ENCODE measurements at regions not wholly inside any gene's neighbourhood (a gene's known extent, or its start where the extent isn't known, plus 50 kb on each side); places are given as distances from the start of the nearest gene placed in this dataset.

DNA sequence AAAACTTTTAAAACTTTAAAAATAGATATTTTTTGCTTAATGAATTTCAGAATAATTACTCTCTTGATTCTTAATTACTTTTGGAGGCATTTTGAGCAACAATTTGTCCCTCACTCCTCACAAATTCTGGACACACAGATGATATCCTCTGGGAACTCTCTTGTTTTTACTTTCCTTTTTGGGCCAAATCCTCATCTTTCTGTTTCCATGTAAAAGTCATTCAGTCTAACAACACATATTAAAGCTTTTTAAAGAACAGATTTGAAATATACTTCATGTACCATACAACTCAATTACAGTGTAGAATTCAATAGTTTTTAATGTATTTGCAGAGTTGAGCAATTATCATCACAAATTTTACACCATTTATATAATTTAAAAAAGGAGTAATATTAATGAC, 983.1 kb downstream of the STIM2 start (continued):
- TF ChIP-seq, protein P1, sequence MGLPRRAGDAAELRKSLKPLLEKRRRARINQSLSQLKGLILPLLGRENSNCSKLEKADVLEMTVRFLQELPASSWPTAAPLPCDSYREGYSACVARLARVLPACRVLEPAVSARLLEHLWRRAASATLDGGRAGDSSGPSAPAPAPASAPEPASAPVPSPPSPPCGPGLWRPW (IDR thresholded peaks at IDR 0.05) = no peak
- TF ChIP-seq MAZ (IDR thresholded peaks at IDR 0.05; ENCODE audit: borderline replicate concordance, low read depth, low read length) = no peak

DNA sequence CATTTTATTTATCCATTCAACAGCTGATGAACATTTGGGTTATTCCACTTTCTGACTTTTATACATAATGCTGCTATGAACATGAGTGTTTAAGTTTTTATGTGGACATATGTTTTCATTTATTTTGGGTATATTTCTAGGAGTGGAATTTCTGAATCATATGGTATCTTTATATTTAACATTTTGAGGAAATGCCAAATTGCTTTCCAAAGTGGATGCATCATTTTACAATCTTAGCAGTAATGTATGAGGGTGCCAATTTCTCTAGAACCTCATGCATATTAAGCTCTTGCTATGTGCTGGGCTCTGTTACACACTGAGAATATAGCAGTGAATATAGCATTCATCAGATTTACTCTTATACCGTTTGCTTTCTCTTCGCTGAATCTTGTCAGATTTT, 983.7 kb downstream of the STIM2 start:
- TF ChIP-seq HOXB13 (CRISPR knock-in tag; IDR thresholded peaks at IDR 0.05; ENCODE audit: low read depth) = no peak
- TF ChIP-seq TP53 (CRISPR knock-in tag; IDR thresholded peaks at IDR 0.05) = no peak
- TF ChIP-seq, protein P2, sequence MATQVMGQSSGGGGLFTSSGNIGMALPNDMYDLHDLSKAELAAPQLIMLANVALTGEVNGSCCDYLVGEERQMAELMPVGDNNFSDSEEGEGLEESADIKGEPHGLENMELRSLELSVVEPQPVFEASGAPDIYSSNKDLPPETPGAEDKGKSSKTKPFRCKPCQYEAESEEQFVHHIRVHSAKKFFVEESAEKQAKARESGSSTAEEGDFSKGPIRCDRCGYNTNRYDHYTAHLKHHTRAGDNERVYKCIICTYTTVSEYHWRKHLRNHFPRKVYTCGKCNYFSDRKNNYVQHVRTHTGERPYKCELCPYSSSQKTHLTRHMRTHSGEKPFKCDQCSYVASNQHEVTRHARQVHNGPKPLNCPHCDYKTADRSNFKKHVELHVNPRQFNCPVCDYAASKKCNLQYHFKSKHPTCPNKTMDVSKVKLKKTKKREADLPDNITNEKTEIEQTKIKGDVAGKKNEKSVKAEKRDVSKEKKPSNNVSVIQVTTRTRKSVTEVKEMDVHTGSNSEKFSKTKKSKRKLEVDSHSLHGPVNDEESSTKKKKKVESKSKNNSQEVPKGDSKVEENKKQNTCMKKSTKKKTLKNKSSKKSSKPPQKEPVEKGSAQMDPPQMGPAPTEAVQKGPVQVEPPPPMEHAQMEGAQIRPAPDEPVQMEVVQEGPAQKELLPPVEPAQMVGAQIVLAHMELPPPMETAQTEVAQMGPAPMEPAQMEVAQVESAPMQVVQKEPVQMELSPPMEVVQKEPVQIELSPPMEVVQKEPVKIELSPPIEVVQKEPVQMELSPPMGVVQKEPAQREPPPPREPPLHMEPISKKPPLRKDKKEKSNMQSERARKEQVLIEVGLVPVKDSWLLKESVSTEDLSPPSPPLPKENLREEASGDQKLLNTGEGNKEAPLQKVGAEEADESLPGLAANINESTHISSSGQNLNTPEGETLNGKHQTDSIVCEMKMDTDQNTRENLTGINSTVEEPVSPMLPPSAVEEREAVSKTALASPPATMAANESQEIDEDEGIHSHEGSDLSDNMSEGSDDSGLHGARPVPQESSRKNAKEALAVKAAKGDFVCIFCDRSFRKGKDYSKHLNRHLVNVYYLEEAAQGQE (IDR thresholded peaks at IDR 0.05) = no peak
- TF ChIP-seq, protein P3, sequence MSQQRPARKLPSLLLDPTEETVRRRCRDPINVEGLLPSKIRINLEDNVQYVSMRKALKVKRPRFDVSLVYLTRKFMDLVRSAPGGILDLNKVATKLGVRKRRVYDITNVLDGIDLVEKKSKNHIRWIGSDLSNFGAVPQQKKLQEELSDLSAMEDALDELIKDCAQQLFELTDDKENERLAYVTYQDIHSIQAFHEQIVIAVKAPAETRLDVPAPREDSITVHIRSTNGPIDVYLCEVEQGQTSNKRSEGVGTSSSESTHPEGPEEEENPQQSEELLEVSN (IDR thresholded peaks at IDR 0.05; ENCODE audit: borderline replicate concordance, low read depth) = no peak
- no peak for TF ChIP-seq EHMT2 (IDR thresholded peaks at IDR 0.05; ENCODE audit: low read depth)
- no peak for TF ChIP-seq KDM5A (IDR thresholded peaks at IDR 0.05)
- TF ChIP-seq SMC3 (IDR thresholded peaks at IDR 0.05) = no peak
- no peak for TF ChIP-seq ESRRA (IDR thresholded peaks at IDR 0.05; ENCODE audit: borderline replicate concordance, low read length)
- no peak for TF ChIP-seq TFCP2L1 (CRISPR knock-in tag; IDR thresholded peaks at IDR 0.05)
- ChIA-PET CTCF (no interaction called here), POLR2A (no interaction called here)
- H3K9me3 ChIP-seq = no peaks in the 10 kb centered on the region
- H3K4me2 ChIP-seq = no peak overlapping the region
- ATAC-seq = no peak
- no peak overlapping the region for H3K4me3 ChIP-seq
- FAIRE-seq = no peak
- DNase-seq (ENCODE audit: low read depth in 1 of 2, low spot score in 1 of 2) = no peak
- no peaks in the 10 kb centered on the region for H3K4me1 ChIP-seq
- 4% methylated on average over 2 of the region's 2 CpGs for WGBS (ENCODE audit: missing lambda C conversion rate)
- no peak overlapping the region for H3K27ac ChIP-seq

DNA sequence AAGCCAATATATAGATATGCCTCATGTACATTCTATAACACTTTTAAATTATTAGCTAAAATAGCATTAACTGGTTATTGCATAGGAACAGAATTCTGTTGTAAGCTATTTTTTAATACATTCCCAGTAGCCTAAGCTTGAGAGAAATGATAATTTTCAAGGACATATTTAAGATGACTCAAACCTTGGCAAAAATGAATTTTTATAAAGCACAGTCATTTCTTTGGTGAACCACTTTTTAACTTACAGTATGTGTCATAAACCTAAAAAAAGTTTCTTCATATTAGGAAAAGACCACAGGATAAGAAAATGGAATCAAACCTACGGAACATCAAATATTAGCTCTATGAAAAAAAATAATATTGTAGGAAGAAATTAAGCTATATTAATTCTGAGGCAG, 986.3 kb downstream of the STIM2 start:
- H3K4me1 ChIP-seq = no peaks in the 10 kb centered on the region
- DNase-seq (ENCODE audit: low read depth in 1 of 2, low spot score in 1 of 2) (no peak), FAIRE-seq (no peak), ATAC-seq (no peak)
- H3K4me3 ChIP-seq = no peak overlapping the region
- no peak overlapping the region for H3K27ac ChIP-seq
- H3K9me3 ChIP-seq = no peaks in the 10 kb centered on the region
- 5% methylated on average over 1 of the region's 1 CpG for WGBS (ENCODE audit: missing lambda C conversion rate)
- TF ChIP-seq NFE2L2 (conservative IDR thresholded peaks at IDR 0.05; ENCODE audit: low read length) (no peak), HOXB13 (CRISPR knock-in tag; IDR thresholded peaks at IDR 0.05; ENCODE audit: low read depth) (no peak), RNF2 (IDR thresholded peaks at IDR 0.05; ENCODE audit: borderline replicate concordance, low read depth) (no peak)
- ChIA-PET CTCF (interaction anchor here (0.9 kb wide), 1 partner anchor 14 kb away, joined by 4 read pairs; no protein-coding TSS in a partner anchor), POLR2A (no interaction called here)
- no peak overlapping the region for H3K4me2 ChIP-seq

DNA sequence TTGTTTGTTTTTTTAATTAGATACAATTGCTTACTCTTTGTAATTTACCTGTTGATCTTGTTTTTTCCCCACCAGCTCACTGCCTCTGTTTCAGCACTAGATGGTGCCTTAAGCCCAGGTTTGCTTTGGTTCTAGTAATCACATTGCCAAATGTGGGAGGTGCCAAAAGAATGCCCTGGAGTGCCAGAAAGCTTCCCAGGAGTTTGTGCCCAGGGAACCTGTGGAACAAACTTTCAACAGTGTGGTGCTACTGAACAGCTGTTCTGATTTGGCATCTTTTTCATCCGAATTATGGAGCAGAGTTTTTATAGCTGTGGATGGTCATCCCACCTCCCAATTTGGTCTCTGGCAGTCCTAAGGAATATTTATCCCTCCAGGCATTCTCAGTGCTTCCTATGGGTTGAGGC, 1000.7 kb downstream of the STIM2 start:
- H3K4me2 ChIP-seq = no peak overlapping the region
- H3K27ac ChIP-seq = no peak overlapping the region
- FAIRE-seq (no peak), DNase-seq (ENCODE audit: low read depth in 1 of 2, low spot score in 1 of 2) (peak in 1 of 2 experiments; percentile 29), ATAC-seq (peak in 1 of 2 experiments; percentile 53; a peak in 1 of 6 replicates)
- WGBS (ENCODE audit: missing lambda C conversion rate) = 9% methylated on average over 1 of the region's 1 CpG
- no peaks in the 10 kb centered on the region for H3K4me1 ChIP-seq
- ChIA-PET POLR2A (no interaction called here), CTCF (interaction anchor here (1.1 kb wide), 1 partner anchor 15 kb away, joined by 4 read pairs; no protein-coding TSS in a partner anchor)
- H3K9me3 ChIP-seq = no peaks in the 10 kb centered on the region
- no peak overlapping the region for H3K4me3 ChIP-seq
- no peak for TF ChIP-seq RFX5 (IDR thresholded peaks at IDR 0.05)
- peak; percentile 63 to 65 for TF ChIP-seq RAD21 (conservative IDR thresholded peaks at IDR 0.05 in 1 of 2, IDR thresholded peaks at IDR 0.05 in 1 of 2)
- TF ChIP-seq, protein P4, sequence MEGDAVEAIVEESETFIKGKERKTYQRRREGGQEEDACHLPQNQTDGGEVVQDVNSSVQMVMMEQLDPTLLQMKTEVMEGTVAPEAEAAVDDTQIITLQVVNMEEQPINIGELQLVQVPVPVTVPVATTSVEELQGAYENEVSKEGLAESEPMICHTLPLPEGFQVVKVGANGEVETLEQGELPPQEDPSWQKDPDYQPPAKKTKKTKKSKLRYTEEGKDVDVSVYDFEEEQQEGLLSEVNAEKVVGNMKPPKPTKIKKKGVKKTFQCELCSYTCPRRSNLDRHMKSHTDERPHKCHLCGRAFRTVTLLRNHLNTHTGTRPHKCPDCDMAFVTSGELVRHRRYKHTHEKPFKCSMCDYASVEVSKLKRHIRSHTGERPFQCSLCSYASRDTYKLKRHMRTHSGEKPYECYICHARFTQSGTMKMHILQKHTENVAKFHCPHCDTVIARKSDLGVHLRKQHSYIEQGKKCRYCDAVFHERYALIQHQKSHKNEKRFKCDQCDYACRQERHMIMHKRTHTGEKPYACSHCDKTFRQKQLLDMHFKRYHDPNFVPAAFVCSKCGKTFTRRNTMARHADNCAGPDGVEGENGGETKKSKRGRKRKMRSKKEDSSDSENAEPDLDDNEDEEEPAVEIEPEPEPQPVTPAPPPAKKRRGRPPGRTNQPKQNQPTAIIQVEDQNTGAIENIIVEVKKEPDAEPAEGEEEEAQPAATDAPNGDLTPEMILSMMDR (IDR thresholded peaks at IDR 0.05) = peak; percentile 26; the same call in 2 of the 3 replicates
- TF ChIP-seq SMC3 (IDR thresholded peaks at IDR 0.05) = peak; percentile 30; the same call in 2 of the 3 replicates
